IPS DF 6.9 (cell line): ENCODE measurements at regions not wholly inside any gene's neighbourhood (a gene's known extent, or its start where the extent isn't known, plus 50 kb on each side); places are given as distances from the start of the nearest gene placed in this dataset.

Experiments used
- DNase-seq: peaks from one replicate; pipeline ENCODE4 v3.0.0-alpha.2; 2013; ENCODE audit warnings: low read depth, low spot score
- H3K27ac ChIP-seq: one replicate; pipeline ENCODE4 v1.5.1; 2013; ENCODE audit warnings: low read length, control low read depth
- H3K27me3 ChIP-seq: 2 replicates; pipeline ENCODE4 v1.6.1; 2013; ENCODE audit warnings: mild to moderate bottlenecking, low read length; ENCODE audit not compliant: control insufficient read depth, insufficient read depth
- H3K36me3 ChIP-seq: 2 replicates; pipeline ENCODE4 v1.6.1; 2013; ENCODE audit warnings: low read length; ENCODE audit not compliant: control insufficient read depth, insufficient read depth
- H3K4me1 ChIP-seq: 2 replicates; pipeline ENCODE4 v1.6.1; 2013; ENCODE audit warnings: low read length; ENCODE audit not compliant: control insufficient read depth, insufficient read depth
- H3K4me3 ChIP-seq: 2 replicates; pipeline ENCODE4 v1.5.1; 2013; ENCODE audit warnings: mild to moderate bottlenecking, low read length
- H3K9me3 ChIP-seq: 2 replicates; pipeline ENCODE4 v1.6.1; 2013; ENCODE audit warnings: low read length, inconsistent platforms; ENCODE audit not compliant: control insufficient read depth, insufficient read depth
- WGBS: extraction: QIAGEN DNeasy Blood & Tissue Kit; methylation state at CpG from one replicate; pipeline ENCODE4 v1.1.7; 2013; ENCODE audit warnings: mixed read lengths, missing lambda C conversion rate; ENCODE audit not compliant: insufficient read length, insufficient coverage; 5-methylcytosine and 5-hydroxymethylcytosine counted together

GRCh38 chrX:137646472-137646871, 80.5 kb downstream of the ZIC3 start:
- Histone ChIP-seq H3K36me3 (no peaks in the 10 kb centered on the region), H3K27ac (no peak overlapping the region), H3K4me3 (no peak overlapping the region), H3K27me3 (no peaks in the 10 kb centered on the region), H3K4me1 (no peaks in the 10 kb centered on the region), H3K9me3 (no peaks in the 10 kb centered on the region)
- no peak for DNase-seq
- no CpG with 5 or more reads among the region's 4 CpGs for WGBS

DNA sequence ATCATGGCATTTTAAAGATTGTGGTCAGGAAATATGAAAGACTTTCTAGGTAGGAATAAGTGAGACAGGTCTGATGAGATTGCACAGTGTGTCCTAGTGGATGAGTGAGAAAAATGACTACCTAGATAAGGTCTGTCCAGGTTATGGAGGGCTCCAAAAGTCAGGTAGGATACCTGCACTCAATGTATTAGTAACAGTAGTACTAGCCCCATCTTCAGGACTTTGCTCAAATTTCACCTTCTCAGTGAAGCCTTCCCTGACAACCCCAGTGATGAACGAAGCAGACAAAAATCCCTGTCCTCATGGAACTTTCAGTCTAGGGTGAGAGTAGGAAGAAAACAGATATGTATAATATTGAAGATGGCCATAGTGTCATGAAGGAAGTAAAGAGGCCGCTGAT, 85.7 kb downstream of the ZIC3 start:
- H3K27ac ChIP-seq: no peak overlapping the region
- H3K36me3 ChIP-seq: no peaks in the 10 kb centered on the region
- no peaks in the 10 kb centered on the region for H3K4me1 ChIP-seq
- no peaks in the 10 kb centered on the region for H3K27me3 ChIP-seq
- no peaks in the 10 kb centered on the region for H3K9me3 ChIP-seq
- no peak for DNase-seq
- H3K4me3 ChIP-seq: no peak overlapping the region
- WGBS: no CpG with 5 or more reads among the region's 2 CpGs

GRCh38 chrX:137652086-137652485, 86.2 kb downstream of the ZIC3 start:
- WGBS: no CpG with 5 or more reads among the region's 3 CpGs
- no peak overlapping the region for H3K27ac ChIP-seq
- H3K27me3 ChIP-seq: no peaks in the 10 kb centered on the region
- H3K4me1 ChIP-seq: no peaks in the 10 kb centered on the region
- no peaks in the 10 kb centered on the region for H3K36me3 ChIP-seq
- no peaks in the 10 kb centered on the region for H3K9me3 ChIP-seq
- H3K4me3 ChIP-seq: no peak overlapping the region
- no peak for DNase-seq

DNA sequence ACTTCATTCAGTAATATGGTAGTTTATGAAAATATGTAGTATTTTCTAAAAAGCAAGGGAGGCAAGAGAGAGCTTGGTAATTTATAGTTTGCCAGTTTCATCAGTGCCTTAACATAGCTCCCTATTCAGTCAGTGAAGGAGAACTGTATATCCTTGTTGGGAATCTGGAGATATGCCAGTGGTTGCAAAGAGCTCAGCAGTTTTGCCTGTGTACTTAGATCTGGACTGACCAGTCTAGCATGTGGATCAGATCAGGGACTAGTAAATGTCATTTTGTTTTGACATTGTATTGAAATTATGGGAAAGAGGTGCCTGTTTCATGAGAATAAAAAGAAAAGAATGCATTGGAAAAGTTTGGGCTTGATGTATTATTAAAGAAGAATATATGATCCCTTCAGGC, 88.6 kb downstream of the ZIC3 start:
- no peak for DNase-seq
- H3K4me3 ChIP-seq: no peak overlapping the region
- H3K27ac ChIP-seq: no peak overlapping the region
- H3K9me3 ChIP-seq: no peaks in the 10 kb centered on the region
- no peaks in the 10 kb centered on the region for H3K27me3 ChIP-seq
- no peaks in the 10 kb centered on the region for H3K4me1 ChIP-seq
- no peaks in the 10 kb centered on the region for H3K36me3 ChIP-seq

GRCh38 chrX:137667776-137668175, 101.8 kb downstream of the ZIC3 start:
- WGBS: no CpG with 5 or more reads among the region's 6 CpGs
- no peak overlapping the region for H3K4me3 ChIP-seq
- H3K36me3 ChIP-seq: no peaks in the 10 kb centered on the region
- no peak overlapping the region for H3K27ac ChIP-seq
- H3K4me1 ChIP-seq: no peaks in the 10 kb centered on the region
- no peaks in the 10 kb centered on the region for H3K9me3 ChIP-seq
- H3K27me3 ChIP-seq: no peaks in the 10 kb centered on the region
- no peak for DNase-seq

GRCh38 chrX:137684591-137684990, 118.7 kb downstream of the ZIC3 start:
- H3K27ac ChIP-seq: peak overlapping the region; percentile 54
- no peaks in the 10 kb centered on the region for H3K36me3 ChIP-seq
- no peaks in the 10 kb centered on the region for H3K4me1 ChIP-seq
- no peak for DNase-seq
- no peaks in the 10 kb centered on the region for H3K9me3 ChIP-seq
- no peak overlapping the region for H3K4me3 ChIP-seq
- H3K27me3 ChIP-seq: no peaks in the 10 kb centered on the region
- no CpG with 5 or more reads among the region's 2 CpGs for WGBS

DNA sequence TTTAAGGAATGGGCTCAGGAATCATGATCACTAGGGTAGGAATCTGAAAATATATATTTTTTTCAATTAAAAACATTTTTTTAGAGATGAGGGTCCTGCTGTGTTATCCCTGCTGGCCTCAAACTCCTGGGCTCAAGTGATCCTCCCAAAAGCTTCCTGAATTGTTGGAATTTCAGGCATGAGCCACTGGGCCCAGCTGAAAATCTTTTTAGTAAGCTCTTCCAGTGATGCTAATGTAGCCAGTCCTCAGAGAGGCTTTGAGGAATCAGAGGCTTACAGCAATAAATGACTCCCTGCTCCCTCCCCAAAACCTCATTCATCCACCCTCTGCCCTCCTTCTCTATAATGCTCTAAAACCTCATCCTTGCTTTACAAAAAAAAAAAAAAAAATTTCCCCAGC, 129.5 kb downstream of the ZIC3 start:
- DNase-seq: no peak
- no peak overlapping the region for H3K4me3 ChIP-seq
- H3K27ac ChIP-seq: no peak overlapping the region
- H3K36me3 ChIP-seq: no peaks in the 10 kb centered on the region
- H3K9me3 ChIP-seq: no peaks in the 10 kb centered on the region
- no peaks in the 10 kb centered on the region for H3K4me1 ChIP-seq
- H3K27me3 ChIP-seq: no peaks in the 10 kb centered on the region

GRCh38 chrX:137707348-137707747, 141.4 kb downstream of the ZIC3 start:
- Histone ChIP-seq H3K27ac (no peak overlapping the region), H3K4me3 (no peak overlapping the region), H3K9me3 (no peaks in the 10 kb centered on the region), H3K36me3 (no peaks in the 10 kb centered on the region), H3K27me3 (no peaks in the 10 kb centered on the region), H3K4me1 (no peaks in the 10 kb centered on the region)
- DNase-seq: no peak

DNA sequence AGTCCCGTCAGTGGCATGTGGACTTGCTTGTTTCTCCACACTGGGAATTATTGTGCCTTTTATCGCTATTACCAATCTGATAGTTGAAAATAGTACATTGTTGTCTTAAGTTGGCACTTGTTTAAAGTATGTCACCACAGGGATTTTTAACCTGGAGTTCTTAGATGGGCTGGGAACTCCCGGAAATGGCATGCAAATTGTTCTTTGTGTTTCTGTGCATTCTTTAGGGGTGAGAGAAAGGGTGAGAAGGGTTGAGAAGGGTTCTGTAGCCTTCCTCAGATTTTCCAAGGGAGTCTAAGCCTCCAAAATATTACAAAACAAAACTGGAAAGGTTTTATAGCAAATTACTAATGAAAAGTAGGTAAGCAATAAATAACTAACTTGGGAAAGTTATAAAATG, 176.9 kb downstream of the ZIC3 start:
- H3K27ac ChIP-seq: no peak overlapping the region
- H3K4me3 ChIP-seq: no peak overlapping the region
- DNase-seq: no peak
- H3K27me3 ChIP-seq: no peaks in the 10 kb centered on the region
- no CpG with 5 or more reads among the region's 3 CpGs for WGBS
- no peaks in the 10 kb centered on the region for H3K9me3 ChIP-seq
- no peaks in the 10 kb centered on the region; the same call in 1 of the 2 replicates for H3K4me1 ChIP-seq
- no peaks in the 10 kb centered on the region for H3K36me3 ChIP-seq

DNA sequence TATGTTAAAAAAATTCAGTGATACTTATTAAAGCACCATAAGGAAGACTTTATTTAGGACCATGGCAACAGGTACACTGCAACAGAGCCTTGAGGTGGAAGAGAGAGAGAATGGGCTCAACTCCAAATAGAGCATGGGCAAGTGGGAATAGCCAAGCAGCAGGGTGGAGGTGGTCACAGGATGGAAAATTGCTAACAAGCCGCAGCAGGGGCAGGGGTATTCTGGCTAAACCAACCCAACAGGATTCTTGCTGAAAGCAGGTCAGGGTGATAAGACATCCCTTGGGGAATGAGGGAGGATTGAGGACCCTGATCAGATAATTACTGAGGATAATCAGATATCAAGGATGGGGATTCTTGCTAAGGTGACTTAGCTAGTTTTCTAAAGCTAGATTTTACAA, 177.5 kb downstream of the ZIC3 start:
- no CpG with 5 or more reads among the region's 1 CpG for WGBS
- H3K36me3 ChIP-seq: no peaks in the 10 kb centered on the region
- no peaks in the 10 kb centered on the region for H3K9me3 ChIP-seq
- no peaks in the 10 kb centered on the region; the same call in 1 of the 2 replicates for H3K4me1 ChIP-seq
- H3K27me3 ChIP-seq: no peaks in the 10 kb centered on the region
- H3K4me3 ChIP-seq: no peak overlapping the region
- no peak overlapping the region for H3K27ac ChIP-seq
- no peak for DNase-seq

DNA sequence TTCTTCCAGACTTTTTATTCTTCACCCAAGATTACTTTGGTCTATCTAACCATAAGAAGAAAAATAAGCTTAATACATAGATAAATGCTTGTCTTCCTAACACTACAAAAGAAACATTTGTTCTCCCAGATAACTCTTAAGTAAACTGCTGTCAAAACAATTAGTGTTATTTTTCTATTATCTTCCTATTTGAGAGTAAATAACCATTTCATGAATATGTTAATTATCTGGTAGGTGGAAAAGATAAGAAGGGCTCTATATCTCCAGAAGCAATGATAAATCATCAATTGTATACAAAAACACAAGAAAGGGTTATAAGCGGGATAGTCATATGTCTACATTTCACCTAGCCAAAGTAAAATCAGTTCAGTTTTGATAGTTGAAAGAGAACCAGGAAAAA, 180.4 kb downstream of the ZIC3 start:
- Histone ChIP-seq H3K36me3 (no peaks in the 10 kb centered on the region), H3K27me3 (no peaks in the 10 kb centered on the region), H3K9me3 (no peaks in the 10 kb centered on the region), H3K4me3 (no peak overlapping the region), H3K4me1 (no peaks in the 10 kb centered on the region; the same call in 1 of the 2 replicates), H3K27ac (no peak overlapping the region)
- WGBS: no CpG with 5 or more reads among the region's 1 CpG
- DNase-seq: no peak
